A549 (cell line): ENCODE measurements at regions not wholly inside any gene's neighbourhood (a gene's known extent, or its start where the extent isn't known, plus 50 kb on each side); places are given as distances from the start of the nearest gene placed in this dataset.

Experiments
- HOXB13 ChIP-seq: fragments of 250-450 bp; sonication (Bioruptor Pico); IDR thresholded peaks from 2 replicates; pipeline ENCODE4 v1.5.0; 2020; ENCODE audit warnings: low read depth, mild to moderate bottlenecking, moderate library complexity
- KDM5A ChIP-seq: fragments of 200-600 bp; sonication (generic); IDR thresholded peaks from 2 replicates; pipeline ENCODE4 v1.6.1; 2016; ENCODE audit warnings: antibody characterized with exemption, mild to moderate bottlenecking
- NFE2L2 ChIP-seq: fragments of 150-350 bp; conservative IDR thresholded peaks from 2 replicates; pipeline ENCODE4 v1.6.1; 2014; ENCODE audit warnings: low read length
- POLR2A ChIP-seq: IDR thresholded peaks from 2 replicates; pipeline ENCODE4 v1.6.1; 2012; ENCODE audit warnings: mild to moderate bottlenecking, low read length
- RAD21 ChIP-seq, 2 experiments: fragments of >200 bp in 1 of 2; sonication (Bioruptor Twin) in 1 of 2; formaldehyde crosslinking in 1 of 2; IDR thresholded peaks in 1 of 2; conservative IDR thresholded peaks in 1 of 2; 2 replicates in 1 of 2; 3 replicates in 1 of 2; pipeline ENCODE4 v1.6.1; 2012 to 2018; ENCODE audit warnings: inconsistent platforms in 1 of 2
- ZFP36 ChIP-seq: fragments of 450-650 bp; IDR thresholded peaks from 2 replicates; pipeline ENCODE4 v1.6.1; 2014; ENCODE audit warnings: borderline replicate concordance; ENCODE audit not compliant: partially characterized antibody
- TF ChIP-seq, protein P1 (sequence below): fragments of >200 bp; sonication (Bioruptor Twin); formaldehyde crosslinking; IDR thresholded peaks from 3 replicates; pipeline ENCODE4 v1.5.1; 2016

DNA sequence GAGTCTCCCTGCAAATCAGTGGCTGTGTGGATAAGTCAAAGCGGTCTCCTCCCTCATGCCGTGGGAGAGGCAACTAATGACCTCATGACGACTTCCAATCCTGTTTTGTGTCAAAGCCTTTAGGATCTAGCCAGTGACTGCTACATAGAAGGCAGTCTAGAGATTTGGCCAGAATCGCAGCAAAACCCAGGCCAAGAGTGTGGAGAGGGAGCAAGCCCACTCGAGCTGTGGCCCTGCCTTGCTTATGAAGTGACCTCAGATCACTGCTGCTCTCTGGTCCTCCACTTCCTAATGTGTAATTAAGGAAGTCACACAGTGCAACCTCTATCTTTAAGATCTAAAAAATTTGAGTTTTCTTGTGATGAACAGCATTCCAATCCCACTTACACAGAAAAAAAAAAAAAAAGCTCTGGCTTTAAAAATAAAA, 296.7 kb upstream of the KLF6 start:
- TF ChIP-seq, protein P1, sequence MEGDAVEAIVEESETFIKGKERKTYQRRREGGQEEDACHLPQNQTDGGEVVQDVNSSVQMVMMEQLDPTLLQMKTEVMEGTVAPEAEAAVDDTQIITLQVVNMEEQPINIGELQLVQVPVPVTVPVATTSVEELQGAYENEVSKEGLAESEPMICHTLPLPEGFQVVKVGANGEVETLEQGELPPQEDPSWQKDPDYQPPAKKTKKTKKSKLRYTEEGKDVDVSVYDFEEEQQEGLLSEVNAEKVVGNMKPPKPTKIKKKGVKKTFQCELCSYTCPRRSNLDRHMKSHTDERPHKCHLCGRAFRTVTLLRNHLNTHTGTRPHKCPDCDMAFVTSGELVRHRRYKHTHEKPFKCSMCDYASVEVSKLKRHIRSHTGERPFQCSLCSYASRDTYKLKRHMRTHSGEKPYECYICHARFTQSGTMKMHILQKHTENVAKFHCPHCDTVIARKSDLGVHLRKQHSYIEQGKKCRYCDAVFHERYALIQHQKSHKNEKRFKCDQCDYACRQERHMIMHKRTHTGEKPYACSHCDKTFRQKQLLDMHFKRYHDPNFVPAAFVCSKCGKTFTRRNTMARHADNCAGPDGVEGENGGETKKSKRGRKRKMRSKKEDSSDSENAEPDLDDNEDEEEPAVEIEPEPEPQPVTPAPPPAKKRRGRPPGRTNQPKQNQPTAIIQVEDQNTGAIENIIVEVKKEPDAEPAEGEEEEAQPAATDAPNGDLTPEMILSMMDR = no peak
- TF ChIP-seq RAD21 (conservative IDR thresholded peaks at IDR 0.05 in 1 of 2, IDR thresholded peaks at IDR 0.05 in 1 of 2) (no peak), POLR2A (no peak), NFE2L2 (no peak), HOXB13 (CRISPR knock-in tag) (no peak), ZFP36 (no peak), KDM5A (no peak)
